ENCODE measurements at regions not wholly inside any gene's neighbourhood (a gene's known extent, or its start where the extent isn't known, plus 50 kb on each side); places are given as distances from the start of the nearest gene placed in this dataset.

DNA sequence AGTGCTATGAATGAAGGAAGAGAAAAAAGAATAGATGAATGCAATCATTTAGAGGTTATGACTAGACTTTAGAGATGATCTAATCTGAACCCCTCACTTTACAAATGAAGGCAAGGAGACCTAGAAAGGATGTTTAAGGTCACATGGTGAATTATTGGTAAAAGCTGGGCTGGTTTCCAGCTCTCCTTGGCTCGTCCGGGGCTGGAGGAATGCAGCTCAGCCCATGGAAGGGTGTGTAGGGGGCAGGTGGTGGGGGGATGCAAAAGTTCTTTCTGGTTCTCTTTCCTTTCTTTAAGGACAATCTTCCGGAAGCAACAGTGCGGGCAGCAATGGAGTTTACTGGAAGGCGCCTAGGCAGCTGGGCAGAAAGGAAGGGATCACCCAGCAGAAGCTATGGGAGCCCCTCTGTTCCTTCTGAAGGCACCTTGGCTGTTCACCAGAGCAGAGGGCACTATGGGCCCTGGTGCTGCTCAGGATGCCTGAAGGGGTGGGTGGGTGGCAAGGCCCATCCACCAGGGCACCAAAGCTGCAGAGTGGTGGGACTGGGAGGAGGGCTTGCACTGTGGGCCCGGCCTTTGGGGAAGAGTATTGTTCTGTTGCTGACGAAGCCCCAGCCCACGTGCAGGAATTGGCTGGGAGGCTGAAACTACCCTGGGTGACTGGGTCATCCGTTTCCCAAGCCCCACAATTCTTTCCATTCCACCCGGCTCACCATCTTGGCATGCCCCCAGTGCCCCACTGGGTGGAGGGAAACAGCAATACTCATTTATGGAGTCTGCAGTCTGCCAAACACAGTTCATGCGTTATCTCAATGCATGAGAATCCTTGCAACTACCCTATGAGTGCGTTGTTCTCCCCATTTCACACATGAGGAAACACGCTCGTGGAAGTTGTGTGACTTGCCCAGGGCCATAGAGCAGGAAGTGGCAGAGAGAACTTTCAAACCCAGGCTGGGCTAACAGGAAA, 78.2 kb downstream of the IRF2BPL start:
- in situ Hi-C loops (cut with MboI; ENCODE audit: low sequenced_read_pairs), result no loop called here

DNA sequence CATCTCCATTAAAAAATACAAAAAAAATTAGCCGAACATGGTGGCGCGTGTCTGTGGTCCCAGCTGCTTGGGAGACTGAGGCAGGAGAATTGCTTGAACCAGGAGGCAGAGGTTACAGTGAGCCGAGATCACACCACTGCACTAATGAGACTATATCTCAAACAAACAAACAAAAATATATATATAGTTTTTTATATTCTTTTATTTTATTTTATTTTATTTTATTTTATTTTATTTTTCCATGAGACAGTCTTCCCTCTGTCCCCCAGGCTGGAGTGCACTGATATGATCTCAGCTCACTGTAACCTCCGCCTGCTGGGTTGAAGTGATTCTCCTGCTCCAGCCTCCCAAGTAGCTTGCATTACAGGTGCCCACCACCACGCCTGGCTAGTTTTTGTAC, 79.5 kb downstream of the IRF2BPL start:
- in situ Hi-C loops (cut with MboI; ENCODE audit: low sequenced_read_pairs), result no loop called here

DNA sequence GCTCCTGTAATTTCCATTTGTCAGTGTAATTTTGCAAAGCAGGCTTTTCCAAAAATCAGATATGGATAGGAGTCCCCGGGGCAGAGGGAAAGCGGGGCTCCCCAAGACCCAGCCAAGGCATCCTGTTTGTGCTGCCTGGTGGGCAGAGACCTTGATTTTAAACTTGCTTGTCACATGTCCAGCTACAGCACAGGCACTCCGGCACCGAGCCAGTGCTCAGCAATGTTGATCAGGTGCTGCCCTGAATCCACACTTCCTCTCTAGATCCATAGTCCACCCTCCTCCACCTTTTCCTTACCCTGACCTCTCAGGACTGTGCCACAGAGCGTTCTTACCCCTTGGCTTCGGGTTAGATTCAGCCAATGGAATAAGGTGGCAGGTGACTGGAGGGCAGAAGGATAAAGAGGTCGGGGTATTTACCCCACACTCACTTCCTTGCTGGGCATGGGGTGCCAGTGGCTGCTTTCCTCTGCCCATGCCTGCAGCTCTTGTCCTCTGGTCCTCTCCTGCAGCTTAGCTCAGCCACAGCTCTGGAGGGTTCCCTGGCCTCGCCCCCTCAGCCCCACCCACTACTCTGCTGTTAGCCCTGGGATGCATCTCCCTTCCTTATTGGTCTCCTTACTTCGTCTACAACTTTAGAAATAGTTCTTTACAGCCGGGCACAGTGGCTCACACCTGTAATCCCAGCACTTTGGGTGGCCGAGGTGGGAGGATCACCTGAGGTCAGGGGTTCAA, 80.1 kb downstream of the IRF2BPL start:
- in situ Hi-C loops (cut with MboI; ENCODE audit: low sequenced_read_pairs), result no loop called here

DNA sequence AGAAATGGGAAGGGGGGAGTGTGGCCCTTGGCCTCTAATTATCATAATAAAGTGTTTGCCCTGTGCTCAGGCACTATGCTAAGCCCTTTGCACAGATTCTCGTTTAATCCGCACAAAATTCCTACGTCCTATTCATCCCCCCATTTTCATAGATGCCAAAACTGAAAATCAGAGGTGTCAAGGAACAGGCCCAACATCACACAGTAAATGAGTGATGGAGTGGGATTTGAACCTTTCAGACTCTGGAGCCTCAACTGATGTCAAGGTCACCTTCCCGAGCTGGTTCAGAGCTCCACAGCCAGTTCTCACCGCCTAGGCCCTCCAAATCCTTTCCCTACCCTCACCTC, 80.7 kb downstream of the IRF2BPL start:
- in situ Hi-C loops (cut with MboI; ENCODE audit: low sequenced_read_pairs), result no loop called here

DNA sequence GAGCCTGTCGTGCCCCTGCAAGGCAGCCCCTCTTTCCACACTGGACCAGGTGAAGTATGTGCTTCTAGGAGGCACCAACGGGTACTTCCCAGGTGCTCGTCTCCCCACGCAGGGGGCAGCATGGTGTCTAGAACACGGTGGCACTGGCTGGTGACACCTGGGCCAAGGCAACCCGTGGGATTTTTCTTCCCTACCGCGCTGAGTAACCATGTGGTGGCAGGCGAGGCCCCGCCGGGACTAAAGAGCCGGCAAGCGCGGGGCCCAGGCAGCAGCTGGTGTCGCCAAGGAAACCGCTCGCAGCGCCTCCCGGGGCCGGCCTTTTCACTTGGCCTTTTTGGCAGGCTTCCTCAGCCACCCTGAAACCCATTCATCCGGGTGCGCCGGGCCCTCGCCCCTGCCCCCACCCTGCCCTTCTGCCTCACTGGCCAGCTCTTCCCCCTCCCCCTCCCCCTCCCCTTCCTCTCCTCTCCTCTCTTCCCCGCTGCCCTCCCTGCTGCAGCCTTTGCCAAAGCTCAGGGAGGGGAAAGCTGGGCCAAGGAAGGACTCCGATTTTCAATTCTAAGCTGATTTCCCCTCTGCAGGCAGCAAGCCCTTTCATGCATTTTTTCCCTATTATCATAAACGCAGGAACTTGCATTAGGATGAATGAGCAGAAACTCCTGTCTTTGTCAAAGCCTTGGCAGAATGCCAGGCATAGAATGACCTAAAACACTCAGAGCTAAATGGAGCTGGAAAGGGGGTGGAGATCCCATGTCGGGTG, 81.2 kb downstream of the IRF2BPL start:
- in situ Hi-C loops (cut with MboI; ENCODE audit: low sequenced_read_pairs), result no loop called here

DNA sequence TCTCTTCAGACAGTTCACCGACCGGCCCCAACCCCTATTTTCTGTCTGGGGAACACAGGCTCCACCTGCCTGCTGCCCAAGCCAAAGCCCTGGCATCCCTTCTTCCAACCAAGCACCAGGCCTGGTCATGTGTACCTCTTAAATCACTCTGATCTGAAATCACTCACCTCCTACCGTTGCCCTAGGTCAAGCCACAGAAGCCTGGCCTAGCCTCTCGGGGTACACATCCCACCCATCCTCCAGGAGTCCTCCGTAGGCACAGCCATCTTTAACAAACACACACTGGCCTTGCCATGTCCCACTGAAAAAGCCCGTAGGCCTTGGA, 81.8 kb downstream of the IRF2BPL start:
- in situ Hi-C loops (cut with MboI; ENCODE audit: low sequenced_read_pairs), result no loop called here

DNA sequence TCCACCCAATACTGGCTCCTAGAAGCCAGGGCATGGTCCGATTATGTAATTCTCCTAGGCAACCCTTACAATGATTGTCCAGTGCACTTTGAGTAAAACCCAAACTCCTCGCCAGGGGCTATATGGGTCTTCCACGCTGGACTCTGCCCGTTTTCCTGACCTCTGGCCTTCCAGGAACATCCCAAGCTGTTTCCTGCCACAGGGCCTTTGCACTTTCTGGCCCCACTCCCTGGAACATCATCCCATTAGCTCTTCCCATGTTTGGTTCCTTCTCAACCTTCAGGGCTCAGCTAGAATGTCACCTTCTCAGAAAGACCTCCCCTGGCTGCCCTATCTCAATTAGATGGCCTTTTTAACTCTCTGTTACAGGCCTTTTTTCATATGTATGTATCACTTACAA, 85.4 kb downstream of the IRF2BPL start:
- in situ Hi-C loops (cut with MboI; ENCODE audit: low sequenced_read_pairs), result no loop called here

DNA sequence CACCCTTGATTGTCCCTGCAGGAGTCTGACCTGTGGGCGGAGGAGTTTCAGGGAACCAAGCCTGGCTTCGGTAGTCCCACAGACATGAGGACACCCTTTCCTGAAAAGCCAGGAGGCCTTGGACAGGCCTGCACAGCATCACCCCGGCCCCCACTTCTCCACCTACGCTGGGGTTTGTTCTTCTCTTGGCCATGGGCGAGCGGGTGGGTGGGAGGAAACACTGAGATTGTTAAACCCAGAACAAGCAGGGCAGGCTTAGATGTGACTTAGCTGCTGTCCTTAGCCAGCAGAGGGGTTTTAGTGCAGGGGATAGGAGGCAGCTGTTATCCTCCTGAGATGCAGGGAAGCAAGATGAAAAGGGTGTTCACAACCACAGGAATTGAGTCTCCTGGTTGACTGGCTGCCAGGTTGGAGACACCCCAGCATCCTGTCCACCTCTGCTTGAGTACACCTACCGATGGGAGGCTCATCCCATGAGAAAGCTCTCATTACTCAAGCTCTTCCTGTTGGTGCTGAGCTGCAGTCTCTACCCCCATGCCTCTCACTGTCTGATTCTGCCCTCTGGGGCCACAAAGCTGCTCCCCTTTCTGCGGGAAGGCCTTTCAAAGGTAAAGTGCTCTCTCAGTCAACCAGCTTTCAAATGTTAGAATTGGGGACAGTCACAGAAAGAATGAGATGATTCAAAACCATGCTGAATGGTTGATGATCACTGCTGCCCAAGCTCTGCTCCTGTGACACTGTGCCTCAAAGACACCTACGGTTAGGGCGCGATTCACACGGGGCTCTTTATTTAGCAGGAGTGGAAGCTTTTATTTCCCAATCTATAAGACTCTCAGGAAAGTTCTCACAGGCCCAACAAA, 86.3 kb downstream of the IRF2BPL start:
- in situ Hi-C loops (cut with MboI; ENCODE audit: low sequenced_read_pairs), result no loop called here

DNA sequence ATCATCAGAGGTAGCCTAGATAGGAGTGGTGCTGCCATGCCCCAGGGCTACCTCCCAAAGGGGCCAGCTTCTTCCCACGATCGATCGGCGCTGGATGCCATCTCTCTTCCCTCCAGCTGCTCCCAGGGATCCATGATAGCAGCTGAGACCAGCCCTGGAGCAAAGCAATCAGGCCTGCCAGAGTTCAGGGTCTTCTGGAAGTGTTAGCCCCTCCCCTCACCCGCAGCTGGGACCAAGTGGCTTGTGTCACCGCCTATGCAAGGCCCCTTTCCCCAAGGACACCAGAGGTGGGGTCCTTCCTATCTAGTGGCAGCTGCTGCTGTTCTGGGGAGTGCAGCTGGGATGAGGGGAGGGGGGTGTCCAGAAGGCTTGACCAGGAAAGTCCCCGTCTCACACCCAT, 87.0 kb downstream of the IRF2BPL start:
- in situ Hi-C loops (cut with MboI; ENCODE audit: low sequenced_read_pairs), result no loop called here

DNA sequence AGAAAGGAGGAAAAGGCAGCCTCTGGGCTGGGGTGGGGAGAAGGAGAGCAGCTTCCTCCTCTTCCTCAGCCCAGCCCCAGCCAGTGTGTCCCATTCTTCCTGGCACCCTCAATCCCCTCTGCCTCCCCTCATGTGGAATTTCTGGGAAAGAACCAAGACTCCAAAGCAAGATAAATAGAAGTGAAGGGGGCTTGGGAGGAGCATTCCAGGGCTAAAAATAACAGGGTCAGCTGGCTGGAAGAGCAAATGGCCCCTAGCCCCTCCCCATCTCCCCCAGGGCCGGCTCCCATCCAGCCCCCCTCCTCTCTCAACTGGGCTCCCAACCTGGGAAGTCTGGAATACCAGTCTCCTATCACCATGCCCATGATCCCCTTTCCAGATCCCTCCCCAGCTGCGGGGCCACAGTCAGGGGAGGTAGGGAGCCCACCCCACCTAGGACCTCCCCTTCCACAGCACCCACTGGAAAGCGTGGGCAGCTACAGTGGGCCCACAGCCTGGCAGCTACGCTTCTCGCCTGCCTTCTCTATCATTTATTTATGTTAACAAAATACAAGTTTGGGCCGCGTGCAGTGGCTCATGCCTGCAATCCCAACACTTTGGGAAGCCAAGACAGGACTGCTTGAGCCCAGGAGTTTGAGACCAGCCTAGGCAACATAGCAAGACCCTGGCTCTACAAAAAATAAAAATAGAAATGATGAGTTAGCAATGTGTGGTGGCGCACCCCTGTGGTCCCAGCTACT, 88.3 kb downstream of the IRF2BPL start:
- in situ Hi-C loops (cut with MboI; ENCODE audit: low sequenced_read_pairs), result no loop called here

DNA sequence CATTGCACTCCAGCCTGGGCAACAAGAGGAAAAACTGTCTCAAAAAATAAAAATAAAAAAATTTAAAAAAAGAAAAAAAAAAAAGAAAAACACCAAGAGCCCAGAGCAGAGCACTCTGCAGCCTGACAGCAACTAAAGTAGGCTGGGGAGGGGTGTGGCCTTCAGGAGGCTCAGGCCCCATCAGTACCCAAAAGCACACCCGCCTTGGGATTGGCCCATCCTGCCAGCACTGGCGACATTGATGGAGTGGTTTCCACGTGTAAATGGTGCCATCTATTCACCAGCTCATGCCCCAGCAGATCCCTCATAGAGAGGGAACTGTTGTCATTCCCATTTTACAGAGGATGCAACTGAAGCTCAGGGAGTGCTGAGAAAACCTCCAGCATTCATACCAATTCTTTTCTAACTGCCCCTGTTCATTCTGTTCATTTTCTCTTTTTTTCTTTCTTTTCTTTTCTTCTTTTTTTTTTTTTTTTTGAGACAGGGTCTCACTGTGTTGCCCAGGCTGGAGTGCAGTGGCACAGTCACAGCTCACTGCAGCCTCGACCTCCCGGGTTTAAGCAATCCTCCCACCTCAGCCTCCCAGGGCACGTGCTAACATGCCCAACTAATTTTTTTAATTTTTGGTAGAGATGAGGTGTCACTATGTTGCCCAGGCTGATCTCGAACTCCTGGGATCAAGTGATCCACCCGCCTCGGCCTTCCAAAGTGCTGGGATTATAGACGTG, 89.3 kb downstream of the IRF2BPL start:
- in situ Hi-C loops (cut with MboI; ENCODE audit: low sequenced_read_pairs), result no loop called here

DNA sequence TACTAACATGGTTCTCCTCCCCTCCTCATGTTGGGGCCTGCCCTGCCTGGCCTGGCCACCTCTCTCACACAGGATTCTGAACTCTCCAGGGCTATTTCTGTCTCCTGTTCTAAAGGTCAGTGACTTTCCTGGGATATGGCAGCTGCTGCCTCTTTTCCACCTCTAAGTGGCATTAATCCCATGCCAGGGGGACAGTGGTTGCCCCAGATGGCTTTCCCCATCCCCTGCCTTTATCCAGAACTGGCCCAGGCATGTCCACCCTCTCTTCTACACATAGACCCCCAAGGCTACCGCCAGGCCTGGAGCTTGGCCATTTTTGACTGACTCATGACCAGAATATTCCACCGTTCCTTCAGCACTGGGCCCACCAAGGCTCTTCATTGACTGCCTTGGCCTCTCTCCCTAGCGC, 90.4 kb downstream of the IRF2BPL start:
- in situ Hi-C loops (cut with MboI; ENCODE audit: low sequenced_read_pairs), result no loop called here

DNA sequence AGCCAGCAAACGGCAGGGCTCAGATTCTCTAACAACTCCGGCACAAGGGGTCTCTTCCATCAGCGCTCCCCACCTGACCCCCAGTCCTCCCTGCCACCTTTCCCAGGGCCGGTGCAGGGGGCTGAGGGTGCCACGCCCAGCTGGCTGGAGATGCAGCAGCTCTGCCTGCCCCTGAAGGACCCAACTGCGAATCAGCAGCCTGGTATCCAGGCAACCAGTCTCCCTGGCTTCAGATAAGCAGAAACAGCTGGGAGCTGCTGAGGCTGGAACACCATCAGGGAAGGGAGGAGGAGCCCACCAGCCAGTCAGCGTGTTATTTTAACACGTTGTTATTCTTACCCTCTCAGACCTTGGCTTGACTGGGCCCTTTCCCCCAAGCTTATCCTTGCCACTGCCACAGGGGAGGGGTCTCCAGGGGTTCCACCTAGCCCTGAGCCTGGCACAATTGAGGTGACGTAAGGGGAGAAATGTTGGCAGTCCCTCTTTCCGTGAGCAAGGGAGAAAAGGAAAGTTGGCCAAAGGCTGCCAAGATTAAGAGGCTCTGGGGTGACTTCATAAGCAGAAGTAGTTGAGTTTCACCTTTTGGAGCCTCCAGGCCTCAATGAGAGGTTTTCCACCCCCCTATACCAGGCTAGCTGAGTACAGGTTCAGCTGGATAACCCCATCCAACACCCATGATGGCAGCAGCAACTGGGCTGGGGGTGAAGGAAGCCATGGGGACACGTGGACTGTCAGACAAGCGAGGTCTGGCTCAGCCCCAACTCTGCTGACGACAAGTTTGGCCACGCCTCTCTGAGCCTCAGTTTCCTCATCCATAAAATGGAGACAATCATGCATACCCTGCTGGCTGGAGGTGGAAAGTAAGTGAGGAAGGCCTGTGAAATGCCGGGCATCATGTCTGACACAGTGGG, 91.1 kb downstream of the IRF2BPL start:
- in situ Hi-C loops (cut with MboI; ENCODE audit: low sequenced_read_pairs), result no loop called here

DNA sequence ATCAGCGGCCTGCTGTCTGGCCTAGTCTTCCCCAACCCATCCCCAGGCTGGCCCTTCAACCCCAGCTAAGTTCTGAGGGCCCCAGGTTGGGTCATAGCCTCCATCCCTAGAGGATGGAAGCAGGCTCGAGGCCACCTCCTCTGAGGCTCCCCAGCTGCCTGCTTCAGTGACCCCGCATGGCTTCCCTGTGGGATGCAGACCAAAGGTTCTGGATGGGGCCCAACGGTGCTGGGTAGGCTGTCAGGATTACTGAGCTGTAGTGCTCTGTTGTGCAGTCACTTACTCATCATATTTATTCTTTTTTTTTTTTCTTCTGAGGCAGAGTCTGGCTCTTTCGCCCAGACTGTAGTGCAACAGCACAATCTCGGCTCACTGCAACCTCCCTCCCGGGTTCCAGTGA, 92.0 kb downstream of the IRF2BPL start:
- in situ Hi-C loops (cut with MboI; ENCODE audit: low sequenced_read_pairs), result no loop called here

DNA sequence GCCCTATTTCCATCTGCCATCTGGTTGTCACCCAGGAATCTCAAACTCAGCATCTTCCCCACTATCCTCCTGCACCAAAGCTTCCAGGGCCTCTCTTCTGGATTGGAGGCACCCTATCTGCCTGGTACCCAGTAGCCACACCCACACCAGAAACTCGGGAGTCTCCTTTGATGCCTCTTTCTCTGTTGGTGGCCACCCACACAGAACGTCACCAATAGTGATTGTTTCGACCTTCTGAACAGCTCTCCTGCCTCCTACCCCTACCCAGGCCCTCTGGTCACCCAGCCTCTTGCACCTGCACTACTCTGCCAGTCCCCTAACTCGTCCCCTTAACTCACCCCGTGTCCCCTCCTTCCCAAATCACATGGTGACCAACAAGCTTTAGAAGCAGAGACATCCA, 95.0 kb downstream of the IRF2BPL start:
- in situ Hi-C loops (cut with MboI; ENCODE audit: low sequenced_read_pairs), result no loop called here

DNA sequence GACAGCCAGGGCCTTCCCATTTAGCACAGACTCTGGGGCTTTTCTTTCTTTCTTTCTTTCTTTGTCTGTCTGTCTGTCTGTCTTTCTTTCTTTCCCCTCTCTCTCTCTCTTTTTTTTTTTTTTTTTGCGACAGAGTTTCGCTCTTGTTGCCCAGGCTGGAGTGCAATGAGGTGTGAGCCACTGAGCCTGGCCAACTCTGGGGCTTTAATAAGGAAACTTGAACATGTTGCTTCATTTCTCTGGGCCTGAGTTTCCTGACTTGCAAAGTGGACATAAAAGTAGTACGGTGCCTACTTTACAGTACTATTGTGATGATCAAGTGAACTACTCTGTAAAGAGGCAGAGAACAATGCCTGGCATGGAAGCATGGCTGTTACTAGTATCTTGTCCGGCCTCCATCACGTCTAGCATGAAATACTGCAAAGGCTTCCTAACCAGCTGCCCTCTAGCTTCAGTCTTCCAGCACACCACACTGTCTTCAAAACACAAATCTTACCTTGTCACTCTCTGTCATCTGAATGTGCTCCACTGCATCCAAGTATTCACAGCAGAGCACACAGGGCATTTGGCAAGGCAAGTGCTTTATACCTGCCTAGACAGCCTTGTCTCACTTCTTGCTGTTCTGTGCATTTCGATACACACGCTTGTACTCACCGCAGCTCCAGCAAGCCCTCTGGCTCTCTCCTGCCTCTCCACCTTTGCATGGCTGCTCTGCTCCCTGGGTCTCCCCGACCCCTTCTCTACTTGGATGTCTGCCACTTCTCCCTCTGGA, 96.7 kb downstream of the IRF2BPL start:
- in situ Hi-C loops (cut with MboI; ENCODE audit: low sequenced_read_pairs), result no loop called here

DNA sequence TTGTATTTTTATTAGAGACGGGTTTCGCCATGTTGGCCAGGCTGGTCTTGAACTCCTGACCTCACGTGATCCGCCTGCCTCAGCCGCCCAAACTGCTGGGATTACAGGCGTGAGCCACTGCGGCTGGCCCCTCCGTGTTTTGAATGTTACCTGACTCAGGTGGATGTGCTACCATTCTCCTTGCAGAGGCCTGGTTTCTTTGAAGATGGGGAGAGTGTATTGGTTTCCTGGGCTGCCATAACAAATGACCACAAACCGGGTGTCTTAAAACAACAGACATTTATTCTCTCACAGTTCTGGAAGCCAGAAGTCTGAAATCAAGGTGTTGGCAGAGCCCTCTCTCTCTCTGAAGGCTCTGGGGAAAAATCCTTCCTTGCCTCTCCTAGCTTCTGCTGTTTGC, 98.0 kb downstream of the IRF2BPL start:
- in situ Hi-C loops (cut with MboI; ENCODE audit: low sequenced_read_pairs), result no loop called here

DNA sequence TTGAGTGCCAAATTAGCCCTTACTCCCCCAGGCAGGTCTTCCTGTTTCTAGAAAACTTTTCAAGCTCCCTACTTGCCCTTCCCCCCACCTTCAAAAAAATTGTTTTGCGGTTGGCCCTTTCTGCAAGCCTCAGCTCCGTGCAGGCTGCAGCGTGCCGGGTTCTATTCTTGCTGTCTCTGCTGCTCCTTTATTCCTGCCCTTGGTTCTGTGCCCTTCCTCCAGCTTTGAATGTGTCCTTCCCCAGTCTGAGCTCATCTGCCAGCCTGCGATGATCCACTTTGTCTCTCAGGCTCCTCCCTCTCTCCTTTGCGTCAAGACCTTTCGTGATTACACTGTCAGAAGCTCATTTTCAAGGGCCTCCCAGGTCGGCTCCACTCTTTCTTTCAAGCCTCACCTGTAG, 98.6 kb downstream of the IRF2BPL start:
- in situ Hi-C loops (cut with MboI; ENCODE audit: low sequenced_read_pairs), result no loop called here
